H1 (cell line): ENCODE measurements at regions not wholly inside any gene's neighbourhood (a gene's known extent, or its start where the extent isn't known, plus 50 kb on each side); places are given as distances from the start of the nearest gene placed in this dataset.

Experiments used
- CTCF ChIA-PET: fragments of 300-600 bp; sonication (Branson Sonifier 250); formaldehyde crosslinking; loops from one replicate; lab custom pipeline; 2021; ENCODE audit not compliant: partially characterized antibody; lab: Charles Lee
- POLR2A ChIA-PET: fragments of 300-600 bp; sonication (Branson Sonifier 250); formaldehyde crosslinking; loops from one replicate; lab custom pipeline; 2021; ENCODE audit warnings: inconsistent platforms; ENCODE audit not compliant: partially characterized antibody; lab: Charles Lee
- DNase-seq, 2 experiments: peaks; one replicate each; pipeline versions ENCODE4 v3.0.0 to v3.0.0-alpha.2; 2010 to 2022; ENCODE audit warnings: low spot score in 2 of 2, low read depth in 1 of 2, mixed read lengths in 1 of 2
- FAIRE-seq: peaks from 2 replicates; lab custom pipeline; 2011; peaks lifted over from hg19 to GRCh38; lab: Jason Lieb, UNC
- H2AFZ ChIP-seq: 2 replicates; pipeline ENCODE4 v1.8.1; 2012; ENCODE audit warnings: low read length, inconsistent platforms
- H2AK5ac ChIP-seq: 2 replicates; pipeline ENCODE4 v1.6.1; 2013; ENCODE audit warnings: low read depth, low read length
- H2BK120ac ChIP-seq: replicated peaks from 2 replicates; pipeline ENCODE3; 2013; ENCODE audit warnings: low read depth, low read length, inconsistent platforms
- H2BK12ac ChIP-seq: 2 replicates; pipeline ENCODE4 v1.6.1; 2013; ENCODE audit warnings: low read depth, low read length
- H2BK15ac ChIP-seq: 2 replicates; pipeline ENCODE4 v1.6.1; 2013; ENCODE audit warnings: low read length
- H2BK20ac ChIP-seq: 2 replicates; pipeline ENCODE4 v1.6.1; 2013; ENCODE audit warnings: low read length
- H2BK5ac ChIP-seq: 2 replicates; pipeline ENCODE4 v1.6.1; 2013; ENCODE audit warnings: low read depth, low read length
- H3K14ac ChIP-seq: 2 replicates; pipeline ENCODE4 v1.6.1; 2013; ENCODE audit warnings: inconsistent platforms; ENCODE audit not compliant: insufficient read length
- H3K18ac ChIP-seq: 2 replicates; pipeline ENCODE4 v1.6.1; 2013; ENCODE audit warnings: low read length; ENCODE audit errors: extremely low read depth
- H3K23ac ChIP-seq: 2 replicates; pipeline ENCODE4 v1.6.1; 2013; ENCODE audit warnings: inconsistent platforms; ENCODE audit not compliant: insufficient read length
- H3K23me2 ChIP-seq: 2 replicates; pipeline ENCODE4 v1.6.1; 2013; ENCODE audit warnings: low read depth, low read length
- H3K27ac ChIP-seq: 2 replicates; pipeline ENCODE4 v1.6.1; 2011; ENCODE audit warnings: low read depth, low read length, inconsistent platforms
- H3K27me3 ChIP-seq, 4 experiments: replicated peaks in 1 of 4; 1 replicate in 1 of 4; 2 replicates in 3 of 4; pipeline versions ENCODE4 v1.6.1 to v1.8.1; 2011 to 2013; ENCODE audit warnings: low read length in 3 of 4, mild to moderate bottlenecking in 3 of 4, inconsistent platforms in 2 of 4, mixed read lengths in 2 of 4, moderate library complexity in 1 of 4; ENCODE audit not compliant: control insufficient read depth in 3 of 4, insufficient read depth in 3 of 4; ENCODE audit errors: extremely low read depth in 1 of 4
- H3K36me3 ChIP-seq, 4 experiments: 2 replicates each; pipeline versions ENCODE4 v1.6.1 to v1.8.1; 2011 to 2013; ENCODE audit warnings: mild to moderate bottlenecking in 4 of 4, low read length in 3 of 4, moderate library complexity in 2 of 4, control low read depth in 1 of 4, inconsistent platforms in 1 of 4; ENCODE audit not compliant: insufficient read depth in 4 of 4, control insufficient read depth in 2 of 4
- H3K4ac ChIP-seq: replicated peaks from 2 replicates; pipeline ENCODE3; 2013; ENCODE audit warnings: low read length, low read depth, mixed read lengths, inconsistent platforms; ENCODE audit not compliant: insufficient read length
- H3K4me1 ChIP-seq, 4 experiments: replicated peaks in 1 of 4; 1 replicate in 1 of 4; 2 replicates in 3 of 4; pipeline versions ENCODE4 v1.6.1 to v1.8.1; 2011 to 2013; ENCODE audit warnings: low read length in 3 of 4, inconsistent platforms in 2 of 4, mixed read lengths in 1 of 4; ENCODE audit not compliant: insufficient read depth in 4 of 4, control insufficient read depth in 3 of 4
- H3K4me2 ChIP-seq, 2 experiments: 2 replicates each; pipeline versions ENCODE4 v1.6.1 to v1.8.1; 2011 to 2013; ENCODE audit warnings: low read depth in 2 of 2, low read length in 2 of 2, control low read depth in 1 of 2, inconsistent platforms in 1 of 2, mild to moderate bottlenecking in 1 of 2; ENCODE audit not compliant: insufficient read depth in 1 of 2
- H3K4me3 ChIP-seq, 4 experiments: fragments of 200-600, 300-600 bp in 1 of 4; sonication (generic), shearing (Covaris generic), sonication (Bioruptor Twin) in 1 of 4; 2 replicates each; pipeline versions ENCODE4 v1.5.1 to v1.8.1; 2011 to 2016; ENCODE audit warnings: low read length in 4 of 4, low read depth in 3 of 4, control low read depth in 2 of 4, inconsistent platforms in 2 of 4, mild to moderate bottlenecking in 2 of 4, mixed read lengths in 1 of 4, moderate library complexity in 1 of 4; ENCODE audit not compliant: insufficient read depth in 2 of 4; ENCODE audit errors: extremely low read depth in 1 of 4
- H3K56ac ChIP-seq: replicated peaks from 2 replicates; pipeline ENCODE3; 2013; ENCODE audit warnings: low read depth, mild to moderate bottlenecking, mixed read lengths, low read length, inconsistent platforms; ENCODE audit not compliant: insufficient read length
- H3K79me1 ChIP-seq: 2 replicates; pipeline ENCODE4 v1.6.1; 2013; ENCODE audit warnings: low read depth, low read length, control low read depth
- H3K79me2 ChIP-seq, 2 experiments: 2 replicates each; pipeline versions ENCODE4 v1.6.1 to v1.8.1; 2012 to 2013; ENCODE audit warnings: low read length in 2 of 2, mild to moderate bottlenecking in 2 of 2, inconsistent platforms in 1 of 2; ENCODE audit not compliant: insufficient read depth in 2 of 2, control insufficient read depth in 1 of 2
- H3K9ac ChIP-seq, 4 experiments: replicated peaks in 1 of 4; 1 replicate in 1 of 4; 2 replicates in 3 of 4; pipeline versions ENCODE4 v1.6.1 to v1.8.1; 2011 to 2013; ENCODE audit warnings: low read depth in 3 of 4, low read length in 3 of 4, control low read depth in 2 of 4, mild to moderate bottlenecking in 2 of 4, moderate library complexity in 2 of 4, inconsistent platforms in 1 of 4; ENCODE audit errors: extremely low read depth in 1 of 4
- H3K9me3 ChIP-seq, 2 experiments: 2 replicates each; pipeline versions ENCODE4 v1.6.1 to v1.8.1; 2012 to 2013; ENCODE audit warnings: mild to moderate bottlenecking in 2 of 2, moderate library complexity in 2 of 2, control low read depth in 1 of 2, inconsistent platforms in 1 of 2, low read depth in 1 of 2, low read length in 1 of 2, mixed read lengths in 1 of 2; ENCODE audit not compliant: insufficient read depth in 2 of 2
- H4K20me1 ChIP-seq, 2 experiments: replicated peaks in 1 of 2; 2 replicates each; pipeline versions ENCODE3 to v1.8.1; 2011 to 2013; ENCODE audit warnings: inconsistent platforms in 2 of 2, low read length in 2 of 2, mild to moderate bottlenecking in 1 of 2; ENCODE audit not compliant: insufficient read depth in 2 of 2, control insufficient read depth in 1 of 2
- H4K5ac ChIP-seq: 2 replicates; pipeline ENCODE4 v1.6.1; 2013; ENCODE audit warnings: low read length, low read depth, mixed read lengths, inconsistent platforms; ENCODE audit not compliant: insufficient read length
- H4K8ac ChIP-seq: 2 replicates; pipeline ENCODE4 v1.8.0; 2013; ENCODE audit warnings: mild to moderate bottlenecking, moderate library complexity, low read length, inconsistent platforms; ENCODE audit not compliant: insufficient read depth; ENCODE audit errors: extremely low read depth
- H4K91ac ChIP-seq: replicated peaks from 2 replicates; pipeline ENCODE3; 2013; ENCODE audit warnings: low read length, mixed read lengths, inconsistent platforms; ENCODE audit not compliant: insufficient read length
- ATF2 ChIP-seq: IDR thresholded peaks from 2 replicates; pipeline ENCODE4 v1.6.1; 2012; ENCODE audit warnings: low read length, inconsistent platforms
- BRCA1 ChIP-seq: IDR thresholded peaks from 2 replicates; pipeline ENCODE4 v1.6.1; 2012; ENCODE audit warnings: low read depth, low read length, improper control_type of control experiment
- CBX8 ChIP-seq: fragments of 300-800, 300-1000 bp; sonication (generic); IDR thresholded peaks from 2 replicates; pipeline ENCODE4 v1.7.1; 2016; ENCODE audit warnings: low read depth, low read length, borderline replicate concordance
- CREB1 ChIP-seq: IDR thresholded peaks from 2 replicates; pipeline ENCODE4 v1.6.1; 2012; ENCODE audit warnings: inconsistent platforms
- CTBP2 ChIP-seq: IDR thresholded peaks from 2 replicates; pipeline ENCODE4 v1.7.0; 2011; ENCODE audit warnings: borderline replicate concordance, mild to moderate bottlenecking, moderate library complexity, mixed read lengths, low read length; ENCODE audit not compliant: insufficient read depth, insufficient read length
- JUN ChIP-seq: IDR thresholded peaks from 2 replicates; pipeline ENCODE4 v1.6.1; 2011; ENCODE audit warnings: low read depth, mild to moderate bottlenecking, improper control_type of control experiment, low read length
- KDM1A ChIP-seq: fragments of 200-600, 300-600 bp; sonication (generic); IDR thresholded peaks from 2 replicates; pipeline ENCODE4 v1.7.1; 2016; ENCODE audit warnings: mild to moderate bottlenecking, low read length, borderline replicate concordance
- KDM4A ChIP-seq: IDR thresholded peaks from one replicate; pipeline ENCODE4 v1.7.1; 2012; ENCODE audit warnings: low read depth, mild to moderate bottlenecking, moderate library complexity, low read length, inconsistent platforms; ENCODE audit not compliant: severe bottlenecking
- KDM5A ChIP-seq: fragments of 200-600 bp; IDR thresholded peaks from 2 replicates; pipeline ENCODE4 v1.7.1; 2012; ENCODE audit warnings: mild to moderate bottlenecking, low read length, inconsistent platforms, mixed read lengths
- MAFK ChIP-seq: IDR thresholded peaks from 2 replicates; pipeline ENCODE4 v1.6.1; 2012; ENCODE audit warnings: low read depth, mild to moderate bottlenecking, improper control_type of control experiment, low read length
- RXRA ChIP-seq: IDR thresholded peaks from 2 replicates; pipeline ENCODE4 v1.6.1; 2011; ENCODE audit warnings: low read depth, mild to moderate bottlenecking, low read length, moderate library complexity; ENCODE audit not compliant: insufficient read depth
- SIX5 ChIP-seq: IDR thresholded peaks from 2 replicates; pipeline ENCODE4 v1.6.1; 2011; ENCODE audit warnings: mild to moderate bottlenecking, low read depth, low read length
- WGBS, 2 experiments: shearing (Covaris generic) in 1 of 2; methylation state at CpG; one replicate each; pipeline versions ENCODE4 v1.1.6 to v1.1.7; 2013 to 2015; ENCODE audit warnings: low lambda C conversion rate in 2 of 2, mixed read lengths in 2 of 2, inconsistent platforms in 1 of 2, low coverage in 1 of 2, missing lambda C conversion rate in 1 of 2; ENCODE audit not compliant: insufficient replicate concordance in 2 of 2, insufficient coverage in 1 of 2, insufficient read length in 1 of 2; ENCODE audit errors: extremely low coverage in 1 of 2, missing lambda C conversion rate in 1 of 2; 5-methylcytosine and 5-hydroxymethylcytosine counted together

- Histone ChIP-seq H3K14ac (no peak overlapping the region), H3K79me1 (no peaks in the 10 kb centered on the region), H2BK15ac (no peak overlapping the region), H3K27me3 (no peaks in the 10 kb centered on the region; a peak in 1 of 7 replicates), H3K23ac (no peak overlapping the region), H3K56ac (no peak overlapping the region), H3K18ac (no peak overlapping the region), H4K5ac (no peak overlapping the region), H4K91ac (no peak overlapping the region), H2BK120ac (no peak overlapping the region), H3K4me2 (no peak overlapping the region), H2AFZ (no peak overlapping the region), H3K9me3 (no peaks in the 10 kb centered on the region), H4K20me1 (no peaks in the 10 kb centered on the region), H3K4ac (no peak overlapping the region), H3K23me2 (no peaks in the 10 kb centered on the region; the same call in 1 of the 2 replicates), H4K8ac (no peak overlapping the region), H2BK12ac (no peak overlapping the region), H2BK5ac (no peak overlapping the region), H3K9ac (no peak overlapping the region), H3K36me3 (no peaks in the 10 kb centered on the region), H3K4me1 (no peaks in the 10 kb centered on the region), H2AK5ac (no peak overlapping the region), H2BK20ac (no peak overlapping the region), H3K4me3 (no peak overlapping the region), H3K79me2 (no peaks in the 10 kb centered on the region), H3K27ac (no peak overlapping the region)
- FAIRE-seq (no peak), DNase-seq (no peak)
- WGBS, 2 experiments, result 77% methylated on average over 3 of the region's 3 CpGs; no CpG with 5 or more reads in 1 of the 2 experiments
- ChIA-PET CTCF (interaction anchor here (0.7 to 1.2 kb wide), 3 partner anchors 11 to 1158 kb away, joined by 3 to 4 read pairs (median 4); no protein-coding TSS in a partner anchor), POLR2A (no interaction called here)
- TF ChIP-seq BRCA1 (no peak), KDM4A (no peak), KDM1A (no peak), RXRA (no peak), CTBP2 (no peak), ATF2 (no peak), KDM5A (no peak), JUN (no peak), CBX8 (no peak), SIX5 (no peak), CREB1 (no peak), MAFK (no peak)
Observed at GRCh38 chr7:106515321-106515720, 145.6 kb downstream of the CCDC71L start.
